ENCODE measurements at regions not wholly inside any gene's neighbourhood (a gene's known extent, or its start where the extent isn't known, plus 50 kb on each side); places are given as distances from the start of the nearest gene placed in this dataset.
A peak's percentile ranks its signal among the peaks of the same experiment; 100 is the strongest.

DNA sequence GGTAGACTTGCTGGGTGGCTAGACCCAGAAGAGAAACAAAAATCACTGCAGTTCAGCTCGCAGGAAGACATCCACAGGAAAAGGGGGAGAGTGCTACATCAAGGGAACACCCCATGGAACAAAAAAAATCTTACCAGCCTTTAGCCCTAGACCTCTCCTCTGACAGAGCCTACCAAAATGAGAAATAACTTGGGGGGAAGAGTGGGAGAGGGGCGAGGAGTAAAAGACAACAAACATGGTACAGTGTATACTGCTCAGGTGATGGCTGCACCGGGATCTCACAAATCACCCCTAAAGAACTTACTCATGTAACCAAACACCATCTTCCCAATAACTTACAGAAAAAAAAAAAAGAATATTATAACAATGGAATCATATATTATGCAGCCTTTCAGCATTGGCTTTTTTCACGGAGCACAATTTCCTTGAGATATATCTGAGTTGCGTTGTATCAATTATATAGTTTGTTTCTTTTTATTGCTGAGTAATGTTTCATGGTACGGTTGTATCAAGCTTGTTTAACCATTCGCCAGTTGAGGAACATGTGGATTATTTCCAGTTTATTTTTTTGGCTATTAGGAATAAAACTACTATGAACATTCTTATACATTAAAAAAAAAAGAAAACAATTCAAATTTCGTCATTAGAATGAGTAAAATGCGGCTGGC lies 90.9 kb downstream of the ZNF280B start:
- DNase-seq (ENCODE audit: low read depth, low spot score), result no peak
- in situ Hi-C loops (cut with HindIII; ENCODE audit: low sequenced_read_pairs), result no loop called here
- TF ChIP-seq, protein P1, sequence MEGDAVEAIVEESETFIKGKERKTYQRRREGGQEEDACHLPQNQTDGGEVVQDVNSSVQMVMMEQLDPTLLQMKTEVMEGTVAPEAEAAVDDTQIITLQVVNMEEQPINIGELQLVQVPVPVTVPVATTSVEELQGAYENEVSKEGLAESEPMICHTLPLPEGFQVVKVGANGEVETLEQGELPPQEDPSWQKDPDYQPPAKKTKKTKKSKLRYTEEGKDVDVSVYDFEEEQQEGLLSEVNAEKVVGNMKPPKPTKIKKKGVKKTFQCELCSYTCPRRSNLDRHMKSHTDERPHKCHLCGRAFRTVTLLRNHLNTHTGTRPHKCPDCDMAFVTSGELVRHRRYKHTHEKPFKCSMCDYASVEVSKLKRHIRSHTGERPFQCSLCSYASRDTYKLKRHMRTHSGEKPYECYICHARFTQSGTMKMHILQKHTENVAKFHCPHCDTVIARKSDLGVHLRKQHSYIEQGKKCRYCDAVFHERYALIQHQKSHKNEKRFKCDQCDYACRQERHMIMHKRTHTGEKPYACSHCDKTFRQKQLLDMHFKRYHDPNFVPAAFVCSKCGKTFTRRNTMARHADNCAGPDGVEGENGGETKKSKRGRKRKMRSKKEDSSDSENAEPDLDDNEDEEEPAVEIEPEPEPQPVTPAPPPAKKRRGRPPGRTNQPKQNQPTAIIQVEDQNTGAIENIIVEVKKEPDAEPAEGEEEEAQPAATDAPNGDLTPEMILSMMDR (IDR thresholded peaks at IDR 0.05; ENCODE audit: low read depth, low read length), result no peak
- H3K4me3 ChIP-seq (ENCODE audit: low read depth, low read length), result no peak overlapping the region

DNA sequence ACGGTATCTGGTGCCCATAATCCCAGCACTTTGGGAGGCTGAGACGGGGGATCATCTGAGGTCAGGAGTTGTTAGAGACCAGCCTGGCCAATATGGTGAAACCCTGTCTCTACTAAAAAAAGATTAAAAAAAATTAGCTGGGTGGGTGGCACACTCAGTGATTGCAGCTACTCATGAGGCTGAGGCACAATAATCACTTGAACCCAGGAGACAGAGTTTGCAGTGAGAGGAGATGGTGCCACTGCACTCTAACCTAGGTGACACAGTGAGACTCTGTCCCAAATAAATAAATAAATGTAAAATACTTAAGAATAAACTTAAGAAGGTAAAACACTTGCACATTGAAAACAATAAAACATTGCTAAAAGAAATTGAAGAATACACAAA lies 90.4 kb downstream of the ZNF280B start:
- H3K4me3 ChIP-seq (ENCODE audit: low read depth, low read length), result no peak overlapping the region
- TF ChIP-seq, protein P1 (IDR thresholded peaks at IDR 0.05; ENCODE audit: low read depth, low read length), result no peak
- in situ Hi-C loops (cut with HindIII; ENCODE audit: low sequenced_read_pairs), result no loop called here
- DNase-seq (ENCODE audit: low read depth, low spot score), result no peak

DNA sequence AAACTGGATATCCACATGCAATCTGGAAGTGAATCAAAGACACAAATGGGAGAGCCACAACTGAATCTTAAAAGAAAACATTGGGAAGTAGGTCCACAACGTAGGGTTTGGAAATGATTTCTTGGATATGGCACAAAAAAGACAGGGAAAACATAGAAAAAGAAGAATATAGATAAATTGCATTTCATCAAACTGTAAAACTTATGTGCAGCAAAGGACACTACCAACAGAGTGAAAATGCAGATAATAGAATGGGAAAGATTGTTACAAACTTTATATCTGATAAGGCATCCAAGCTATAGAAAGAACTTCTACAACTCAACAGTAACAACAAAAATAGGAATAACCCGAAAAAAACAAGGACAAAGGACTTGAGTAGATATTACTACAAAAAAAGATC lies 89.6 kb downstream of the ZNF280B start:
- in situ Hi-C loops (cut with HindIII; ENCODE audit: low sequenced_read_pairs), result no loop called here
- no peak overlapping the region for H3K4me3 ChIP-seq (ENCODE audit: low read depth, low read length)
- DNase-seq (ENCODE audit: low read depth, low spot score), result no peak
- TF ChIP-seq, protein P1 (IDR thresholded peaks at IDR 0.05; ENCODE audit: low read depth, low read length), result no peak

DNA sequence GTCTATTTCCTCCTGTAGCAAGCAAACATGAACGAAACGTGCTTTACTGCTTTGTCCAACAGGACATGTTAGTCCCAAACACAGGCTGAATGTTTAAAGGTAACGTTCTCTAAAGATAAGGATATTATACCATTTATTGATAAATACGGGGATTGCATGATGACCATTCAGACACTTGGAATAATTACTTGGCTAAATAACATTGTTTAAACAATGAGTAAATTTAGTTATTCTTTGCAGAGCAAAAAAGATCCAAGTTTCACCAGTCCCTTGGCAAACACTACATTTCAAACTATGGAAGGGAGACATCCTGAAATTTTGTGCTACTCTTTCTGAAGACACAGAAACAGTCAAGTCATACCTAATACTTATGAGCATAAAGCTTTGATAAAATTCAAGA lies 88.0 kb downstream of the ZNF280B start:
- no peak overlapping the region for H3K4me3 ChIP-seq (ENCODE audit: low read depth, low read length)
- TF ChIP-seq, protein P1 (IDR thresholded peaks at IDR 0.05; ENCODE audit: low read depth, low read length), result no peak
- in situ Hi-C loops (cut with HindIII; ENCODE audit: low sequenced_read_pairs), result no loop called here
- DNase-seq (ENCODE audit: low read depth, low spot score), result no peak

- no peak overlapping the region for H3K4me3 ChIP-seq (ENCODE audit: low read depth, low read length)
- DNase-seq (ENCODE audit: low read depth, low spot score), result no peak
- in situ Hi-C loops (cut with HindIII; ENCODE audit: low sequenced_read_pairs), result no loop called here
- TF ChIP-seq, protein P1 (IDR thresholded peaks at IDR 0.05; ENCODE audit: low read depth, low read length), result no peak
Observed at GRCh38 chr22:22421392-22421791, 87.2 kb downstream of the ZNF280B start.

GRCh38 chr22:22422629-22423112 lies 85.9 kb downstream of the ZNF280B start:
- TF ChIP-seq, protein P1 (IDR thresholded peaks at IDR 0.05; ENCODE audit: low read depth, low read length), result peak; percentile 94
- H3K4me3 ChIP-seq (ENCODE audit: low read depth, low read length), result no peak overlapping the region
- in situ Hi-C loops (cut with HindIII; ENCODE audit: low sequenced_read_pairs), result no loop called here
- DNase-seq (ENCODE audit: low read depth, low spot score), result peak; percentile 51
